LNCaP clone FGC (cell line): ENCODE measurements at regions not wholly inside any gene's neighbourhood (a gene's known extent, or its start where the extent isn't known, plus 50 kb on each side); places are given as distances from the start of the nearest gene placed in this dataset.
"Not testable (repeated sequence)": the region's sequence is repeated elsewhere in the genome, so short reads cannot be mapped to it uniquely, and the experiment has no call there.

Source experiments
- DNase-seq: peaks from one replicate; pipeline ENCODE4 v3.0.0-alpha.2; 2011; ENCODE audit warnings: low read depth
- H3K4me3 ChIP-seq: 2 replicates; pipeline ENCODE4 v1.5.1; 2011; ENCODE audit warnings: mild to moderate bottlenecking, low read depth, low read length, control low read depth
- CTCF ChIP-seq: IDR thresholded peaks from 2 replicates; pipeline ENCODE4 v1.5.1; 2012; ENCODE audit warnings: mild to moderate bottlenecking; ENCODE audit not compliant: control insufficient read depth, insufficient read depth; ENCODE audit errors: extremely low read depth

GRCh38 chr16:16997349-16997748, 473.4 kb downstream of the XYLT1 start:
- DNase-seq: no peak
- no peak overlapping the region for H3K4me3 ChIP-seq

GRCh38 chr16:17001471-17001870, 469.3 kb downstream of the XYLT1 start:
- H3K4me3 ChIP-seq: no peak overlapping the region
- no peak for DNase-seq
- no peak for TF ChIP-seq CTCF

More at GRCh38 chr16:16997349-16997748, 473.4 kb downstream of the XYLT1 start:
- no peak for TF ChIP-seq CTCF

DNA sequence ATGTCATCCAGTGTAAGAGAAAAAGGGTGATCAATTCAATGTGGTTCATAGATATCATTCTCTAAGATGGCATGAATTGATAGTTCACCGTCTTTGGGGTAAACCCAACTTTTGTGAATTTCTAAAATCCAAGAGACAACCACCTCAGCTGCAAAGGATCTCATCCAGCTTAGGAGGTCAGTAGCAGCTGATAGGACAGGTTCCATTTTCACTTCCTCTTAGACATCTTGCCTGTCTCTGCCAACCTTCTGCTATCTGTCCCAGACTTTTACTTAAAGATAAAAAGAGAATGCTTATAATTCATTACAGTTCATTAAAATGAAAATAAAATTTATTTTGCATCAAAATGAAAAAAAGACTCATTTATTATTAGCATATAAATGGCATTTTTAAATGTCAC, 468.2 kb downstream of the XYLT1 start:
- no peak for TF ChIP-seq CTCF
- no peak for DNase-seq
- no peak overlapping the region for H3K4me3 ChIP-seq

DNA sequence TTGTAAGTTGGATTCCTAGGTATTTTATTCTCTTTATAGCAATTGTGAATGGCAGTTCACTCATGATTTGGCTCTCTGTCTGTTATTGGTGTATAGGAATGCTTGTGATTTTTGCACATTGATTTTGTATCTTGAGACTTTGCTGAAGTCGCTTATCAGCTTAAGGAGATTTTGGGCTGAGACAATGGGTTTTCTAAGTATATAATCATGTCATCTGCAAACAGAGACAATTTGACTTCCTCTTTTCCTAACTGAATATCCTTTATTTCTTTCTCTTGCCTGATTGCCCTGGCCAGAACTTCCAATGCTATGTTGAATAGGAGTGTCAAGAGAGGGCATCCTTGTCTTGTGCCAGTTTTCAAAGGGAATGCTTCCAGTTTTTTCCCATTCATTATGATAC, 464.8 kb downstream of the XYLT1 start:
- DNase-seq, H3K4me3 ChIP-seq: not testable (repeated sequence)

DNA sequence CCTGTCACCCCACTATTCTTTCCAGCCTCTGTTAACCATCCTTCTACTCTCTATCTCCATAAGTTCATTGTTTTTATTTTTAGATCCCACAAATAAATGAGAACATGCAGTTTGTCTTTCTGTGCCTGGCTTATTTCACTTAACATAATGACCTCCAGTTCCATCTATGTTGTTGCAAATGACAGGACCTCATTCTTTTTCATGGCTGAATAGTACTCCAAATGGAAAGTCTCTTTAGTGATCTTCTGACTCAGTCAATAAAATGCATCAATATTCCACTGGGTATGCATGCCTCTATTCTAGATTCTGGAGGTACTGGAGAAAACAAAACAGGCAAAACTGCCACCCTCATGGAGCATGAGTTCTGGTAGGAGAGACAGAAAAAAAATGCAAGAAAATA, 459.0 kb downstream of the XYLT1 start:
- H3K4me3 ChIP-seq: no peak overlapping the region
- TF ChIP-seq CTCF: no peak
- DNase-seq: no peak

DNA sequence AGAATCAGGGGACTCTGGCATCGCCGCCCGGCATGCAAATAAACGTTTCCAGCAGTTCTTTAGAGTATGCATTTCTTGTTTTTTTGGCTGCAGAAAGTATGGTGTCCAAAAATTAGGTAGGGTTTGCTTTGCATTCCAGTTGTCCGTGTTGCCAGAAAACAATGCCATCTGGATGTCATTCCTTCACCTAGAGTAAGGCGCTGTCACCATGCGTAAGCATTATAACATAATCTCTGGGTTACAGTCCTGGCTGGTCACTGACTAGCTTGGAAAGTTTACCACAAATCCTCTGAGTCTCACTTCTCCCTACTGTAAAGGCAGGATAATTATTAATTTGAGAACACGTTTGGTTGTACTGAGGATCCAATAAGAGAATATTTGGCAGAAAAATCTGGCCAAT, 457.7 kb downstream of the XYLT1 start:
- no peak for DNase-seq
- no peak overlapping the region for H3K4me3 ChIP-seq
- no peak for TF ChIP-seq CTCF

GRCh38 chr16:17014484-17015121, 456.2 kb downstream of the XYLT1 start:
- no peak overlapping the region for H3K4me3 ChIP-seq
- DNase-seq: no peak
- TF ChIP-seq CTCF: no peak

- no peak for DNase-seq
These were observed 455.1 kb downstream of the XYLT1 start for GRCh38 chr16:17015702-17016101.

More at GRCh38 chr16:17015702-17016101, 455.1 kb downstream of the XYLT1 start:
- no peak overlapping the region for H3K4me3 ChIP-seq
- no peak for TF ChIP-seq CTCF
